HG02642 (cell line): ENCODE measurements at regions not wholly inside any gene's neighbourhood (a gene's known extent, or its start where the extent isn't known, plus 50 kb on each side); places are given as distances from the start of the nearest gene placed in this dataset.

Experiments used
- ATAC-seq: cut with Tn5 transposase; IDR thresholded peaks from one replicate; pipeline ENCODE4 v1.9.1; 2021; ENCODE audit warnings: mild to moderate bottlenecking; ENCODE audit not compliant: unreplicated experiment, poor library complexity

GRCh38 chr6:44629636-44630035 lies 242.1 kb downstream of the CDC5L start:
- no peak for ATAC-seq

DNA sequence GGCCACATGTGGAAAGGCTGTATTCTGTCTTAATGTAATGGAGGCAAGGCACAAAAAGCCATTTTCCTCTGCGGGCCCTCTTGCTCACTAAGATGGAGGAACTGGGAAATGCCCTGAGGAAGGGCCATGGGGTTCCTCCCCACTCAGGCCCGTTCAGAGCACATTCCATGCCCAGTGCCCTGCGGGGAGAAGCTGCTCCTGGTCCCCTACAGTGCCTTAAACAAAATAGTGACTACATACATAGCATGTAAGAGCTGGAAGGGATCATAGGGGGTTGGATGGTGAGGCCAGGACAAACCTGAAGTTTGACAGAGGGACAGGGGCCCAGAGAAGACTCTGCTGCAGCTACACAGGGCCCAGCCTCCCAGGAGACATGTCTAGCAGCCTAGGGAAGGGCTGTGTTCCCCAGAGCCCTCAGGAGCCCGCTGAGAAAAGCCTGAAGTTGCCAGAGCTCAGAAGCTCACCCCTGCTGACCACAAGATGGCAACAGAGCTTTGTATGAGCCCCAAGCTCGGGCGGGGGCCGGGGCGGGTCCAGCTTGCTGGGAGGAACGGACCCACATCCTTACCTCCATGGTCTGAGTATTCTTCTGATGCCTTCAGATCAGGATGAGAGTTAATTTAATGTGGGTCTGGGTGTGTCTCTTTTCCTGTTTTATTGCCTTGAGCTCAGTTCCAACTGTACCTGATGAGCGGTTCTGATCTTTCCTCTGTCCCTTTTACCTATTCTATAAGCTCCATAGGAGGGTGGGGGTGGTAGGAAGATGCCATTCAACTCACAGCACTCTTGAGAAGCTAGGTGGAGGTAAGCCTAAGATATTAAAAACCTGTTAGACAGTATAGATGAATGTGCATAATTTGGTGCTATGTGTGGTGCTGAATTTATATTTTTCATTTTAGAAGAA lies 242.9 kb downstream of the CDC5L start:
- no peak for ATAC-seq

DNA sequence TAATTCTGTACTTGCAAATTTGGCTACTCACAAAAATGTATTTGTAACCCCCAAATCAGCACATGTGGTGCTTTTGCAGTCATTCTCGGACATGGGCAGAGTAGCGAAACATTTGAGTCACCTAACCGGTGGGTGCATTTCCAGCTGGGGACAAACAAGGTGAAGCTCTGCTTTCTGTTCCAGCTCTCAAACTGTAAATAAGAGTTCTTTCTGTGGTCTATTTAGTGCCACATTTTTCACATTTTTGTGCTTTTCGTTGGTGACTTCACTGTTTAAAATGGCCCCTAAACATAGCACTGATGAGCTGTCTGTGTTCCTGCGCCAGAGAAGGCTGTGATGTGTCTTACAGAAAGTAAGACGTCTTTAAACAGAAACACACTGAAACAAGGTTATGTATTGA lies 244.5 kb downstream of the CDC5L start:
- no peak for ATAC-seq

DNA sequence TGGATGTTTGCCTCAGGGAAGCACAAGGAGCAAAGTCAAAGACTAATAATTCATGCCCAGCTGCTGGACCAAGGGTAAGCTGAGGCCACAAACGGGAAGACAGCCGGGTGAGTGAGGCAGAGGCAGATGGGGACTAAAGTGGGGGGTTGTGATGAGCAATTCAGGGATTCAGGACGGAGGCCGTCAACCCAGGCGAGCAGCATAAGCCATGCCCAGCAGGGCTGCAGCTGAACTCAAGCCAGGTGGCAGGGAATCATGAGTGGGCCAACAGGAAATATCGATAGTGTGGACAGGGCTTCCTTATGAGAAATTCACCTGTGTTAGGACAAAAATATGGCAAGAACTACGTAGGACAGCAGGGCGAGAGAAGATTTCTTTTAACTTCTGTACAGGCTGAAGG lies 246.8 kb downstream of the CDC5L start:
- no peak for ATAC-seq

- ATAC-seq = no peak
Measured at GRCh38 chr6:44635486-44635885, 248.0 kb downstream of the CDC5L start.

GRCh38 chr6:44636561-44637248 lies 249.2 kb downstream of the CDC5L start:
- ATAC-seq = no peak

- ATAC-seq = no peak
Measured at GRCh38 chr6:44641344-44642031, 254.0 kb downstream of the CDC5L start.

- no peak for ATAC-seq
Measured at GRCh38 chr6:44642349-44642748, 254.8 kb downstream of the CDC5L start.

GRCh38 chr6:44642870-44643522 lies 255.5 kb downstream of the CDC5L start:
- ATAC-seq = no peak

DNA sequence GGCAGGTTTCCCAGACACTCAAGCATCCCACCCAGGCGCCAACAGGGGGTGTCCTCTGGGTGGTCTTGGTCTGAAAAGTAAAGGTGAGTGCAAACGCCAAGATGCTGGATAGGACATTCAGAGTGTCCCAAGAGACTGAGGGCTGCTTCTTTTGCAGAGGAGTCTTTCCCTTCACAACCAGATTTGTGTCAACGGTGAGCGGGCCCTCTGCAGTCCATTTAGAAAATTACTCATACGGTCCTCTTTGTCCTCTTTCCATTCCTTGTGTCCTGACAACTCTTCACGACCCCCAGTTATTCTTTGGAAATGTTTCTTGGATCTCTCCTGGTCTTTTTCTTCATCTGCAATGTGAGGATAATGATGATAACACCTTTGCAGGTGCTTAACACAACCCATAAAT lies 257.8 kb downstream of the CDC5L start:
- no peak for ATAC-seq

DNA sequence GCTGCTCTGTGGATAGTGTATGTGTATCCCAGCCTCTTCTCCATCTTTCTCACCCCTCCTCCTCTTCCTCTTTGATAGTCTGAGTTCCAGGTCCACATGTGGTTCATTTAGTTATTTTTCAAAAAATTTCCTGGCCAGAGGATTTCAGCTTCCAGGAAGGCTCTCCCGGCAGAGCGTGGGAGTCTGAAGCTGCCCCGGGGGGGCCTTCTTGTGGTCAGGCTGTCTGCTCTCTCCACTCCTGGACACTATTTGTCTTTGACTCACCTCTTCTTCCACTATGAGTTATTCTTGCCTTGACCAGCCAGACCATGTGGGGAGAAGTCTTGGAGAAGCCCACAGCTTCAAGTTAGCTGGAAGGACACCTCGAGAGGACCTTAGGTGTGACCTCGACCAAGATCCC lies 258.8 kb downstream of the CDC5L start:
- no peak for ATAC-seq

GRCh38 chr6:44649365-44650025 lies 262.0 kb downstream of the CDC5L start:
- ATAC-seq = no peak

GRCh38 chr6:44650495-44650894 lies 263.0 kb downstream of the CDC5L start:
- no peak for ATAC-seq

DNA sequence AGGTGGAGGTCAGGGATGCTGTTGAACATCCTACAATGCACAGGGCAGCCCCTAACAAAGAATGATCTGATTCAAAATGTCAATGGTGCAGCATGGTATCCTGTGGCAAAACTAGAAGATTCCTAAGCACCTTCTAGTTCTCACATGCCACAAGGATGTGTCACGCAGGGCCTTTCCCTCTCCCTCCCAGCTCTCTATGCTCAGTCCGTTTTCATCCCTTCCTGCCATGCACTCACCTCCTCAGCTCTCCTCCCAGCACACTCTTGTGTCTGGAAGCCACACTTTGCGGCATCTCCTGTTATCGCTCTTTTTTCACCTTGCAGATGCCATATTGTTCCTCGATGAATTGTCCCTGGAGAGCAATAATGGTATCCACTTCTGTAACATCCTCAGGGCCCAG lies 263.4 kb downstream of the CDC5L start:
- no peak for ATAC-seq

DNA sequence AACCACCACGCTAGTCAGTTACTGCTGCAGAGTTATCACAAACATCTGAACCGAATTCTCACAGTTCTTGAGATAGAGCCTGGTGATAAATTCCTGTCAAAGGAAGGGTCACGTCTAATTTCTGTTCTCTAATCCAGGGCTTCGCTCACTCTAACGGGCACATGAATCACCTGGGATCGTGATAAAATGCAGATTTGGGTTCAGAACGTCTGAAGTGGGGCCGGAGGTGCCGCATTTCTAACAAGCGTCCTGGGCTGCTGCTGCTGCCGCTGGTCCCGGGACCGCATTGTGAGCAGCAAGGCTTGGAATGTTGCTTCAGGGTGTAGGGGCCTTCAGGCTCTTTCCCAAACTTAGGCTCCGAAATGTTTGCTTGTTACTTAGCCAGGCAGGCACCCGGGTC lies 264.1 kb downstream of the CDC5L start:
- no peak for ATAC-seq

DNA sequence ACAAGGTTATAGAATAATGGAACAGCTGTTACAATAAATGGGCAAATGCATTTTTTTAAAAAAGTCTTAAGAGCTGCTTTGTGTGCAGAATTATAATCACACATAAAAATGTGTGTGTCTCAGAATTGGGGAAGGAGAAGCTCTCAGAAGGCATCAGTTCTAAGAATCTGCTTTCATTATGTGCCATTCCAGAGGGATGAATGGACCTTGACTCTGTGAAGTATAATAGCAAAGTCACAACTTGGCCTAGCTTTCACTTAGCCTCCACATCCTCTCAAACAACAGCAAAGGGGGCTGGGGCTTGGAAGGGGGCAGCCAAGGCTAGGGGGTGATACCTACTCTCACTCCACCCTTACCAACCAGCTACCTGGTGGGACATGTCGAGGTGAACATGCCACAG lies 265.0 kb downstream of the CDC5L start:
- no peak for ATAC-seq

DNA sequence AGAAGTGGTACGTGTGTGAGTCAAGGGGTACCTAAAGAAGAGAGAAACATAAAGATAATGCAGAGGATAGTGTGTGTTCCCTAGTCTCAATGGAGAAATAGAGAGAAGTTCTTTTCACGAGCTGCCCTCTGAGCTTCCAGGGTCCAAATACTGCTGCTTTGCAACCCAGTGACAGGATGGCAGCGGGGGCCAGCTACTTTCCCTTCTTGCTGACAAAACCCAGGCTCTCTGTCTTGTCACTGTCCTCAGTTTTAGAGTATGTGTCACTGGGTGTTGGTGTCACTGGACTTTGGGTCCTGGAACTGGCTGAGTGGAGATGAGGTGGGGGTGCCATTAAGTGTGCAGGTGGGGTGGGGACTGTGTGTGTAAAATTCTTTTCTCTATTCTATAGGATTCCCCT lies 265.6 kb downstream of the CDC5L start:
- ATAC-seq = no peak

DNA sequence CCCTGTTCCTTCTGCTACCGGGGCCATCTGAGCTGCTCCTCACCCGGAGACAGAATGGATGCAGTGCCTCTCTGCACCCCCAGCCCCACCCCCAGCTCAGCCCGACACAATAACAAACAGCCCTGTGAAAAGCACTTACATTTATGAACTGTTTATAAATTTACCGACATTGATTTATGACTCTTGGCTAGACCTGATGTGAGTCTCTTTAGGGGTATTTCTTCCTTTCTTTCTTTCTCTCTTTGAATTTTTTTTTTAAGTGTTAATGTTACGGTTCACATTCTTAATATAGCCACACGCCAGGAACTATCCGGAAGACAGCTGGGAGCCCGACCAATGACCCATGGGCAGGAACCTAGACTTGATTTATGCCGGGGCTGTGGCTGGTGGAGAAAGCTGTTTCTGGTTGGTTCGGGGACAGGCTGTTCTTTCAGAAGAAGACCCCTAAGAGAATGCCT lies 266.3 kb downstream of the CDC5L start:
- no peak for ATAC-seq

GRCh38 chr6:44655412-44656342 lies 268.2 kb downstream of the CDC5L start:
- ATAC-seq = peak; percentile 69
